LNCAP (cell line): ENCODE measurements at regions not wholly inside any gene's neighbourhood (a gene's known extent, or its start where the extent isn't known, plus 50 kb on each side); places are given as distances from the start of the nearest gene placed in this dataset.

Experiments
- CTCF ChIP-seq: fragments of 450-650 bp; IDR thresholded peaks from 2 replicates; pipeline ENCODE4 v1.5.1; 2017; ENCODE audit warnings: mild to moderate bottlenecking

GRCh38 chr3:61449327-61450040 is 111.9 kb upstream of the PTPRG start:
- TF ChIP-seq CTCF = no peak

GRCh38 chr3:61450866-61451265 is 110.5 kb upstream of the PTPRG start:
- no peak for TF ChIP-seq CTCF

GRCh38 chr3:61451841-61452240 is 109.5 kb upstream of the PTPRG start:
- no peak for TF ChIP-seq CTCF

GRCh38 chr3:61452535-61453090 is 108.8 kb upstream of the PTPRG start:
- no peak for TF ChIP-seq CTCF

GRCh38 chr3:61454006-61454585 is 107.3 kb upstream of the PTPRG start:
- no peak for TF ChIP-seq CTCF

GRCh38 chr3:61454801-61455200 is 106.6 kb upstream of the PTPRG start:
- no peak for TF ChIP-seq CTCF

- TF ChIP-seq CTCF = no peak
Measured at GRCh38 chr3:61460636-61461035, 100.7 kb upstream of the PTPRG start.
